ENCODE measurements at regions not wholly inside any gene's neighbourhood (a gene's known extent, or its start where the extent isn't known, plus 50 kb on each side); places are given as distances from the start of the nearest gene placed in this dataset.

- TF ChIP-seq CTCF (conservative IDR thresholded peaks at IDR 0.05; ENCODE audit: low read depth, low read length) (no peak), EZH2 (IDR thresholded peaks at IDR 0.05; ENCODE audit: borderline replicate concordance, low read depth, low read length, poor library complexity, severe bottlenecking) (no peak)
These were observed 136.0 kb upstream of the PTPRG start for GRCh38 chr3:61425356-61425755.

All from A673 (cell line).